GDM1 (cell line): ENCODE measurements at regions not wholly inside any gene's neighbourhood (a gene's known extent, or its start where the extent isn't known, plus 50 kb on each side); places are given as distances from the start of the nearest gene placed in this dataset.

ENCODE experiments used
- DNase-seq: peaks from one replicate; lab custom pipeline; 2025; lab: John Stamatoyannopoulos, UW

- DNase-seq, result no peak
These were observed 104.5 kb upstream of the CCDC150 start for GRCh38 chr2:196535061-196535460.

- DNase-seq, result no peak
These were observed 103.8 kb upstream of the CCDC150 start for GRCh38 chr2:196535742-196536141.

- DNase-seq, result no peak
These were observed 102.2 kb upstream of the CCDC150 start for GRCh38 chr2:196537311-196537710.

- no peak for DNase-seq
These were observed 101.3 kb upstream of the CCDC150 start for GRCh38 chr2:196538189-196538588.

GRCh38 chr2:196538646-196539045 is 100.9 kb upstream of the CCDC150 start:
- no peak for DNase-seq

GRCh38 chr2:196544906-196545433 is 94.5 kb upstream of the CCDC150 start:
- no peak for DNase-seq

- no peak for DNase-seq
These were observed 93.2 kb upstream of the CCDC150 start for GRCh38 chr2:196546151-196546919.

- no peak for DNase-seq
These were observed 90.5 kb upstream of the CCDC150 start for GRCh38 chr2:196549052-196549451.

- DNase-seq, result no peak
These were observed 88.5 kb upstream of the CCDC150 start for GRCh38 chr2:196551014-196551413.

GRCh38 chr2:196555161-196555560 is 84.4 kb upstream of the CCDC150 start:
- no peak for DNase-seq

- DNase-seq, result no peak
These were observed 83.8 kb upstream of the CCDC150 start for GRCh38 chr2:196555726-196556125.

- DNase-seq, result no peak
These were observed 81.0 kb upstream of the CCDC150 start for GRCh38 chr2:196558497-196558896.

GRCh38 chr2:196563876-196564275 is 75.6 kb upstream of the CCDC150 start:
- DNase-seq, result no peak

GRCh38 chr2:196565106-196565765 is 74.3 kb upstream of the CCDC150 start:
- DNase-seq, result no peak

- DNase-seq, result no peak
These were observed 73.5 kb upstream of the CCDC150 start for GRCh38 chr2:196565982-196566381.

- DNase-seq, result no peak
These were observed 72.4 kb upstream of the CCDC150 start for GRCh38 chr2:196566961-196567666.

GRCh38 chr2:196568506-196568905 is 71.0 kb upstream of the CCDC150 start:
- no peak for DNase-seq

GRCh38 chr2:196584903-196585302 is 54.6 kb upstream of the CCDC150 start:
- DNase-seq, result no peak

GRCh38 chr2:196586511-196586991 is 53.0 kb upstream of the CCDC150 start:
- DNase-seq, result no peak

- DNase-seq, result no peak
These were observed 52.5 kb upstream of the CCDC150 start for GRCh38 chr2:196587056-196587455.

GRCh38 chr2:196587739-196588138 is 51.8 kb upstream of the CCDC150 start:
- no peak for DNase-seq

- no peak for DNase-seq
These were observed 50.1 kb upstream of the CCDC150 start for GRCh38 chr2:196589419-196589818.
